ENCODE measurements at regions not wholly inside any gene's neighbourhood (a gene's known extent, or its start where the extent isn't known, plus 50 kb on each side); places are given as distances from the start of the nearest gene placed in this dataset.
"Not testable (repeated sequence)": the region's sequence is repeated elsewhere in the genome, so short reads cannot be mapped to it uniquely, and the experiment has no call there.

GRCh38 chr10:117601716-117602115 is 59.2 kb downstream of the EMX2 start:
- FAIRE-seq (no peak), DNase-seq (ENCODE audit: insufficient read length, low spot score) (no peak)

- no peak for FAIRE-seq
- no peak for DNase-seq (ENCODE audit: insufficient read length, low spot score)
These were observed 60.5 kb downstream of the EMX2 start for GRCh38 chr10:117603081-117603480.

- DNase-seq (ENCODE audit: insufficient read length, low spot score), result no peak
- FAIRE-seq, result no peak
These were observed 61.2 kb downstream of the EMX2 start for GRCh38 chr10:117603726-117604125.

- DNase-seq (ENCODE audit: insufficient read length, low spot score) (no peak), FAIRE-seq (no peak)
These were observed 66.7 kb downstream of the EMX2 start for GRCh38 chr10:117609095-117609795.

GRCh38 chr10:117609796-117610170 is 67.2 kb downstream of the EMX2 start:
- no peak for FAIRE-seq

GRCh38 chr10:117610321-117610720 is 67.8 kb downstream of the EMX2 start:
- DNase-seq (ENCODE audit: insufficient read length, low spot score) (no peak), FAIRE-seq (no peak)

More at GRCh38 chr10:117609796-117610170, 67.2 kb downstream of the EMX2 start:
- DNase-seq (ENCODE audit: insufficient read length, low spot score), result no peak

GRCh38 chr10:117612113-117612512 is 69.6 kb downstream of the EMX2 start:
- no peak for DNase-seq (ENCODE audit: insufficient read length, low spot score)
- no peak for FAIRE-seq

- no peak for DNase-seq (ENCODE audit: insufficient read length, low spot score)
- no peak for FAIRE-seq
These were observed 73.1 kb downstream of the EMX2 start for GRCh38 chr10:117615649-117616048.

GRCh38 chr10:117616179-117616578 is 73.6 kb downstream of the EMX2 start:
- DNase-seq (ENCODE audit: insufficient read length, low spot score) (no peak), FAIRE-seq (peak; percentile 8)

GRCh38 chr10:117617086-117617485 is 74.5 kb downstream of the EMX2 start:
- no peak for FAIRE-seq

GRCh38 chr10:117617659-117618058 is 75.1 kb downstream of the EMX2 start:
- FAIRE-seq, result no peak
- no peak for DNase-seq (ENCODE audit: insufficient read length, low spot score)

More at GRCh38 chr10:117617086-117617485, 74.5 kb downstream of the EMX2 start:
- DNase-seq (ENCODE audit: insufficient read length, low spot score), result no peak

- DNase-seq (ENCODE audit: insufficient read length, low spot score), result no peak
- no peak for FAIRE-seq
These were observed 76.7 kb downstream of the EMX2 start for GRCh38 chr10:117619223-117619622.

GRCh38 chr10:117619707-117620405 is 77.3 kb downstream of the EMX2 start:
- DNase-seq (ENCODE audit: insufficient read length, low spot score) (no peak), FAIRE-seq (no peak)

GRCh38 chr10:117621196-117621595 is 78.7 kb downstream of the EMX2 start:
- no peak for DNase-seq (ENCODE audit: insufficient read length, low spot score)
- FAIRE-seq, result no peak

GRCh38 chr10:117621795-117622420 is 79.4 kb downstream of the EMX2 start:
- FAIRE-seq, result no peak
- DNase-seq (ENCODE audit: insufficient read length, low spot score), result no peak

GRCh38 chr10:117622471-117623184 is 80.1 kb downstream of the EMX2 start:
- DNase-seq (ENCODE audit: insufficient read length, low spot score), result no peak
- FAIRE-seq, result no peak

- DNase-seq (ENCODE audit: insufficient read length, low spot score) (no peak), FAIRE-seq (no peak)
These were observed 83.7 kb downstream of the EMX2 start for GRCh38 chr10:117626228-117626627.

GRCh38 chr10:117627561-117627960 is 85.0 kb downstream of the EMX2 start:
- no peak for FAIRE-seq

GRCh38 chr10:117629717-117630116 is 87.2 kb downstream of the EMX2 start:
- not testable (repeated sequence) for FAIRE-seq; DNase-seq (ENCODE audit: insufficient read length, low spot score)

More at GRCh38 chr10:117627561-117627960, 85.0 kb downstream of the EMX2 start:
- DNase-seq (ENCODE audit: insufficient read length, low spot score), result no peak

GRCh38 chr10:117631276-117632145 is 89.0 kb downstream of the EMX2 start:
- no peak for FAIRE-seq
- no peak for DNase-seq (ENCODE audit: insufficient read length, low spot score)
